IMR-90 (cell line): ENCODE measurements at regions not wholly inside any gene's neighbourhood (a gene's known extent, or its start where the extent isn't known, plus 50 kb on each side); places are given as distances from the start of the nearest gene placed in this dataset.

ENCODE experiments used
- CEBPB ChIP-seq: IDR thresholded peaks from 2 replicates; pipeline ENCODE4 v1.6.1; 2012; ENCODE audit warnings: low read depth, low read length, improper control_type of control experiment
- CHD1 ChIP-seq: IDR thresholded peaks from 2 replicates; pipeline ENCODE4 v1.6.1; 2012; ENCODE audit warnings: low read depth, low read length, improper control_type of control experiment
- CTCF ChIP-seq: conservative IDR thresholded peaks from 2 replicates; pipeline ENCODE4 v1.5.1; 2012; ENCODE audit warnings: mild to moderate bottlenecking, low read depth, low read length, improper control_type of control experiment
- MAZ ChIP-seq: IDR thresholded peaks from 2 replicates; pipeline ENCODE4 v1.6.1; 2012; ENCODE audit warnings: low read depth, mild to moderate bottlenecking, low read length, improper control_type of control experiment, moderate library complexity, borderline replicate concordance
- MXI1 ChIP-seq: IDR thresholded peaks from 2 replicates; pipeline ENCODE4 v1.6.1; 2012; ENCODE audit warnings: low read depth, mild to moderate bottlenecking, low read length, moderate library complexity, borderline replicate concordance
- NFE2L2 ChIP-seq: fragments of 150-350 bp; IDR thresholded peaks from 2 replicates; pipeline ENCODE4 v1.6.1; 2016; ENCODE audit warnings: low read depth, mild to moderate bottlenecking, low read length
- POLR2A ChIP-seq: IDR thresholded peaks from 2 replicates; pipeline ENCODE4 v1.6.1; 2012; ENCODE audit warnings: mild to moderate bottlenecking, low read depth, low read length
- RAD21 ChIP-seq: IDR thresholded peaks from 2 replicates; pipeline ENCODE4 v1.6.1; 2012; ENCODE audit warnings: low read length, improper control_type of control experiment
- RCOR1 ChIP-seq: IDR thresholded peaks from 2 replicates; pipeline ENCODE4 v1.6.1; 2012; ENCODE audit warnings: mild to moderate bottlenecking, low read length, improper control_type of control experiment; ENCODE audit not compliant: insufficient replicate concordance
- RFX5 ChIP-seq: IDR thresholded peaks from 2 replicates; pipeline ENCODE4 v1.8.0; 2012; ENCODE audit warnings: low read depth, mild to moderate bottlenecking, low read length, moderate library complexity
- SMC3 ChIP-seq: fragments of 150-350 bp; IDR thresholded peaks from 2 replicates; pipeline ENCODE4 v1.6.1; 2016; ENCODE audit warnings: low read depth, mild to moderate bottlenecking, antibody characterized with exemption, low read length, moderate library complexity
- TF ChIP-seq, protein P1 (sequence below): fragments of 150-350 bp; IDR thresholded peaks from 2 replicates; pipeline ENCODE4 v1.6.1; 2017; ENCODE audit warnings: mild to moderate bottlenecking, antibody characterized with exemption, low read length, low read depth
- TF ChIP-seq, protein P2 (sequence below): fragments of 150-350 bp; IDR thresholded peaks from 2 replicates; pipeline ENCODE4 v1.6.1; 2016; ENCODE audit warnings: low read depth, mild to moderate bottlenecking, low read length, moderate library complexity, borderline replicate concordance

DNA sequence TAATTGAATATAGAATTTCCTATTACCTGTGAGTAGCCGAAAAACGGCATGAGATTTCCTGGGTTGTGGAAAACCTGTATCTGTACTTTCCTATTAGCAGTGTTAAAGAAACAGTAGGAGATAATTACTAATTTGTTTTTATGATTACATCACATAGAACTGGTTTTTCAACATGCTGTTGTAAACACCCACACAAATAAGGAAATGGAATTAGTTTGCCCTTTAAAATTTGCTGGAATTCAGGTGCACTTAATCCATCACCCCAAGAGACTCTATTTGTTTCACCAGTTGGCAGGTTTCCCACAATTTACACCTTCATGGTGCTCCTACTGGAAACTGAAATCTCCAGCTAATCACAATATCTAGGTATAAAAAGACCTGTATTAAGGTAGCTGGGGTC lies 274.1 kb upstream of the SLC8A1 start:
- TF ChIP-seq RAD21 (no peak), POLR2A (no peak), CTCF (no peak), CEBPB (no peak), NFE2L2 (no peak), MXI1 (no peak), MAZ (no peak), SMC3 (no peak), RFX5 (no peak), RCOR1 (no peak), CHD1 (no peak)
- TF ChIP-seq, protein P1, sequence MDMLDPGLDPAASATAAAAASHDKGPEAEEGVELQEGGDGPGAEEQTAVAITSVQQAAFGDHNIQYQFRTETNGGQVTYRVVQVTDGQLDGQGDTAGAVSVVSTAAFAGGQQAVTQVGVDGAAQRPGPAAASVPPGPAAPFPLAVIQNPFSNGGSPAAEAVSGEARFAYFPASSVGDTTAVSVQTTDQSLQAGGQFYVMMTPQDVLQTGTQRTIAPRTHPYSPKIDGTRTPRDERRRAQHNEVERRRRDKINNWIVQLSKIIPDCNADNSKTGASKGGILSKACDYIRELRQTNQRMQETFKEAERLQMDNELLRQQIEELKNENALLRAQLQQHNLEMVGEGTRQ = no peak
- TF ChIP-seq, protein P2, sequence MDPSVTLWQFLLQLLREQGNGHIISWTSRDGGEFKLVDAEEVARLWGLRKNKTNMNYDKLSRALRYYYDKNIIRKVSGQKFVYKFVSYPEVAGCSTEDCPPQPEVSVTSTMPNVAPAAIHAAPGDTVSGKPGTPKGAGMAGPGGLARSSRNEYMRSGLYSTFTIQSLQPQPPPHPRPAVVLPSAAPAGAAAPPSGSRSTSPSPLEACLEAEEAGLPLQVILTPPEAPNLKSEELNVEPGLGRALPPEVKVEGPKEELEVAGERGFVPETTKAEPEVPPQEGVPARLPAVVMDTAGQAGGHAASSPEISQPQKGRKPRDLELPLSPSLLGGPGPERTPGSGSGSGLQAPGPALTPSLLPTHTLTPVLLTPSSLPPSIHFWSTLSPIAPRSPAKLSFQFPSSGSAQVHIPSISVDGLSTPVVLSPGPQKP = no peak
